DOHH2 (cell line): ENCODE measurements at regions not wholly inside any gene's neighbourhood (a gene's known extent, or its start where the extent isn't known, plus 50 kb on each side); places are given as distances from the start of the nearest gene placed in this dataset.

Source experiments
- EZH2phosphoT487 ChIP-seq: fragments of 200-600 bp; sonication (generic); IDR thresholded peaks from 2 replicates; pipeline ENCODE4 v1.6.1; 2017; ENCODE audit warnings: borderline replicate concordance, mild to moderate bottlenecking, antibody characterized with exemption, low read length, moderate library complexity, mixed read lengths
- TF ChIP-seq, protein P1 (sequence below): fragments of 200-600 bp; sonication (generic); IDR thresholded peaks from one replicate; pipeline ENCODE4 v1.5.1; 2014; ENCODE audit warnings: antibody characterized with exemption, mild to moderate bottlenecking, low read depth, low read length; ENCODE audit not compliant: poor library complexity, severe bottlenecking

GRCh38 chr12:77357655-77358054 lies 292.3 kb upstream of the E2F7 start:
- TF ChIP-seq, protein P1, sequence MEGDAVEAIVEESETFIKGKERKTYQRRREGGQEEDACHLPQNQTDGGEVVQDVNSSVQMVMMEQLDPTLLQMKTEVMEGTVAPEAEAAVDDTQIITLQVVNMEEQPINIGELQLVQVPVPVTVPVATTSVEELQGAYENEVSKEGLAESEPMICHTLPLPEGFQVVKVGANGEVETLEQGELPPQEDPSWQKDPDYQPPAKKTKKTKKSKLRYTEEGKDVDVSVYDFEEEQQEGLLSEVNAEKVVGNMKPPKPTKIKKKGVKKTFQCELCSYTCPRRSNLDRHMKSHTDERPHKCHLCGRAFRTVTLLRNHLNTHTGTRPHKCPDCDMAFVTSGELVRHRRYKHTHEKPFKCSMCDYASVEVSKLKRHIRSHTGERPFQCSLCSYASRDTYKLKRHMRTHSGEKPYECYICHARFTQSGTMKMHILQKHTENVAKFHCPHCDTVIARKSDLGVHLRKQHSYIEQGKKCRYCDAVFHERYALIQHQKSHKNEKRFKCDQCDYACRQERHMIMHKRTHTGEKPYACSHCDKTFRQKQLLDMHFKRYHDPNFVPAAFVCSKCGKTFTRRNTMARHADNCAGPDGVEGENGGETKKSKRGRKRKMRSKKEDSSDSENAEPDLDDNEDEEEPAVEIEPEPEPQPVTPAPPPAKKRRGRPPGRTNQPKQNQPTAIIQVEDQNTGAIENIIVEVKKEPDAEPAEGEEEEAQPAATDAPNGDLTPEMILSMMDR: no peak
- no peak for TF ChIP-seq EZH2phosphoT487
